H9 (cell line): ENCODE measurements at regions not wholly inside any gene's neighbourhood (a gene's known extent, or its start where the extent isn't known, plus 50 kb on each side); places are given as distances from the start of the nearest gene placed in this dataset.

Experiments used
- DNase-seq: peaks from one replicate; pipeline ENCODE4 v3.0.0-alpha.2; 2017
- H2AFZ ChIP-seq: one replicate; pipeline ENCODE4 v1.6.1; 2013; ENCODE audit warnings: mild to moderate bottlenecking, low read length, control low read depth, moderate library complexity
- H2AK5ac ChIP-seq: 2 replicates; pipeline ENCODE4 v1.6.1; 2013; ENCODE audit warnings: low read length, control low read depth, mixed read lengths; ENCODE audit not compliant: insufficient read length
- H2BK120ac ChIP-seq: one replicate; pipeline ENCODE4 v1.6.1; 2013; ENCODE audit warnings: low read depth, mild to moderate bottlenecking, low read length, control low read depth, inconsistent platforms; ENCODE audit not compliant: poor library complexity, severe bottlenecking
- H2BK12ac ChIP-seq: 2 replicates; pipeline ENCODE4 v1.6.1; 2013; ENCODE audit warnings: low read length, control low read depth, mixed read lengths, low read depth; ENCODE audit not compliant: insufficient read length
- H2BK15ac ChIP-seq: 2 replicates; pipeline ENCODE4 v1.6.1; 2013; ENCODE audit warnings: low read depth, low read length, control low read depth
- H2BK20ac ChIP-seq: one replicate; pipeline ENCODE4 v1.6.1; 2013; ENCODE audit warnings: low read depth, mild to moderate bottlenecking, low read length, control low read depth, inconsistent platforms; ENCODE audit not compliant: poor library complexity, severe bottlenecking
- H2BK5ac ChIP-seq: 2 replicates; pipeline ENCODE4 v1.6.1; 2013; ENCODE audit warnings: low read length, control low read depth, mixed read lengths; ENCODE audit not compliant: insufficient read length
- H3K14ac ChIP-seq: 2 replicates; pipeline ENCODE4 v1.6.1; 2013; ENCODE audit warnings: low read length, control low read depth; ENCODE audit not compliant: insufficient read depth
- H3K18ac ChIP-seq: 2 replicates; pipeline ENCODE4 v1.6.1; 2013; ENCODE audit warnings: low read depth, mild to moderate bottlenecking, mixed read lengths, low read length, control low read depth; ENCODE audit not compliant: insufficient read length
- H3K23ac ChIP-seq: 2 replicates; pipeline ENCODE4 v1.6.1; 2013; ENCODE audit warnings: low read length, control low read depth, mixed read lengths, low read depth; ENCODE audit not compliant: insufficient read length
- H3K23me2 ChIP-seq: 2 replicates; pipeline ENCODE4 v1.6.1; 2013; ENCODE audit warnings: low read depth, mild to moderate bottlenecking, mixed read lengths, low read length, control low read depth; ENCODE audit not compliant: insufficient read length, poor library complexity, severe bottlenecking
- H3K27ac ChIP-seq: 2 replicates; pipeline ENCODE4 v1.5.1; 2013; ENCODE audit warnings: low read length, control low read depth, mixed read lengths, low read depth; ENCODE audit not compliant: insufficient read length
- H3K27me3 ChIP-seq: 2 replicates; pipeline ENCODE4 v1.6.1; 2013; ENCODE audit warnings: low read length, control low read depth, inconsistent platforms; ENCODE audit not compliant: insufficient read depth
- H3K4ac ChIP-seq: 2 replicates; pipeline ENCODE4 v1.6.1; 2013; ENCODE audit warnings: low read depth, mild to moderate bottlenecking, control low read depth, inconsistent platforms, low read length, moderate library complexity
- H3K4me1 ChIP-seq: 2 replicates; pipeline ENCODE4 v1.6.1; 2013; ENCODE audit warnings: low read length, control low read depth, inconsistent platforms; ENCODE audit not compliant: insufficient read depth
- H3K4me2 ChIP-seq: 2 replicates; pipeline ENCODE4 v1.6.1; 2013; ENCODE audit warnings: low read length, control low read depth, mixed read lengths; ENCODE audit not compliant: insufficient read length, insufficient read depth
- H3K56ac ChIP-seq: 2 replicates; pipeline ENCODE4 v1.6.1; 2013; ENCODE audit warnings: low read depth, mild to moderate bottlenecking, mixed read lengths, low read length, control low read depth; ENCODE audit not compliant: insufficient read length
- H3K79me1 ChIP-seq: 2 replicates; pipeline ENCODE4 v1.6.1; 2013; ENCODE audit warnings: low read depth, mild to moderate bottlenecking, moderate library complexity, low read length, control low read depth, inconsistent platforms; ENCODE audit not compliant: insufficient read depth, poor library complexity, severe bottlenecking
- H3K79me2 ChIP-seq: 2 replicates; pipeline ENCODE4 v1.6.1; 2013; ENCODE audit warnings: low read length, control low read depth, inconsistent platforms; ENCODE audit not compliant: insufficient read depth
- H3K9ac ChIP-seq: 2 replicates; pipeline ENCODE4 v1.6.1; 2013; ENCODE audit warnings: low read length, control low read depth, mixed read lengths; ENCODE audit not compliant: insufficient read length; ENCODE audit errors: extremely low read depth
- H3K9me3 ChIP-seq: one replicate; pipeline ENCODE4 v1.6.1; 2013; ENCODE audit warnings: low read depth, low read length, inconsistent platforms; ENCODE audit not compliant: control insufficient read depth
- H3T11ph ChIP-seq: one replicate; pipeline ENCODE4 v1.6.1; 2013; ENCODE audit warnings: mild to moderate bottlenecking, low read length, control low read depth, inconsistent platforms
- H4K20me1 ChIP-seq: one replicate; pipeline ENCODE4 v1.6.1; 2013; ENCODE audit not compliant: control insufficient read depth, insufficient read length, insufficient read depth
- H4K5ac ChIP-seq: 2 replicates; pipeline ENCODE4 v1.6.1; 2013; ENCODE audit warnings: low read depth, mild to moderate bottlenecking, mixed read lengths, low read length, control low read depth; ENCODE audit not compliant: insufficient read length
- H4K8ac ChIP-seq: replicated peaks from 2 replicates; pipeline ENCODE4 v1.6.1; 2013; ENCODE audit warnings: low read length, control low read depth, mixed read lengths, low read depth; ENCODE audit not compliant: insufficient read length
- H4K91ac ChIP-seq: 2 replicates; pipeline ENCODE4 v1.6.1; 2013; ENCODE audit warnings: low read depth, mild to moderate bottlenecking, moderate library complexity, mixed read lengths, low read length, control low read depth; ENCODE audit not compliant: insufficient read length
- H3K27ac Mint-ChIP-seq, 3 experiments: 2 replicates in 2 of 3; 3 replicates in 1 of 3; pipeline ENCODE4 v1.8.0; 2020 to 2021; ENCODE audit warnings: mixed read lengths in 3 of 3, mild to moderate bottlenecking in 1 of 3, moderate library complexity in 1 of 3
- H3K27me3 Mint-ChIP-seq: 2 replicates; pipeline ENCODE4 v1.8.0; 2021; ENCODE audit warnings: low read depth, mild to moderate bottlenecking, moderate library complexity, mixed read lengths
- H3K36me3 Mint-ChIP-seq, 3 experiments: 2 replicates in 2 of 3; 3 replicates in 1 of 3; pipeline ENCODE4 v1.8.0; 2020 to 2021; ENCODE audit warnings: low read depth in 3 of 3, mixed read lengths in 3 of 3; ENCODE audit not compliant: insufficient read depth in 1 of 3
- H3K4me1 Mint-ChIP-seq, 2 experiments: 2 replicates each; pipeline ENCODE4 v1.8.0; 2020; ENCODE audit warnings: mixed read lengths in 2 of 2
- H3K4me3 Mint-ChIP-seq, 2 experiments: 2 replicates in 1 of 2; 3 replicates in 1 of 2; pipeline ENCODE4 v1.8.0; 2020 to 2021; ENCODE audit warnings: mild to moderate bottlenecking in 2 of 2, mixed read lengths in 2 of 2, moderate library complexity in 1 of 2
- H3K9me3 Mint-ChIP-seq, 2 experiments: 2 replicates in 1 of 2; 3 replicates in 1 of 2; pipeline ENCODE4 v1.8.0; 2020; ENCODE audit warnings: mild to moderate bottlenecking in 2 of 2, mixed read lengths in 2 of 2, moderate library complexity in 1 of 2
- WGBS: extraction: QIAGEN DNeasy Blood & Tissue Kit; methylation state at CpG from one replicate; pipeline ENCODE4 v1.1.7; 2013; ENCODE audit warnings: missing lambda C conversion rate, low lambda C conversion rate, mixed read lengths; ENCODE audit not compliant: insufficient read length; ENCODE audit errors: extremely low coverage; 5-methylcytosine and 5-hydroxymethylcytosine counted together
- TF ChIP-seq, protein P1 (sequence below): fragments of 200-600 bp; sonication (generic); conservative IDR thresholded peaks from 3 replicates; pipeline ENCODE4 v1.8.0; 2021; ENCODE audit warnings: antibody characterized with exemption, mild to moderate bottlenecking

DNA sequence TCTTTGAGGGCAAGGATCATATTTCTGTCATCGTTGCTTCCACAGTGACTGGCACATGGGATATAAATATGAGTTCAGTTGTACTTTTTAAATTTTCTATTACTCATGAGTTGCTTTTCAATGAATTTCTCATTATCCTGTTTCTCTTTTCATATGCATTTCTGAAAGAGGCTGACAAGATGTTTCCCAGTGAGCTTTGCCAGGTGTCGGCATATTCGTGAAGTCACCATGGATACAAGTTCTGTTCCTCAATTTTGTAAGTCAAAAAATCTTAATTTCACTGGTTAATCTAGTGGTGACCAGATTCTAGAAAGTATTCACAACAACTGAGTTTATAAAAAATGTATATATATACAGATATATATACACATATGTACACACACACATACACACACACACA is 55.7 kb upstream of the GNAI1 start:
- Histone ChIP-seq H3K23ac (no peak overlapping the region), H2BK20ac (no peak overlapping the region), H3K23me2 (no peaks in the 10 kb centered on the region), H3K4ac (no peak overlapping the region), H3K14ac (no peak overlapping the region), H2BK15ac (no peak overlapping the region), H3K18ac (no peak overlapping the region), H3K9ac (no peak overlapping the region), H4K20me1 (no peaks in the 10 kb centered on the region), H3K4me2 (no peak overlapping the region), H3T11ph (no peak overlapping the region), H3K27me3 (no peaks in the 10 kb centered on the region), H4K91ac (no peak overlapping the region), H3K4me1 (no peaks in the 10 kb centered on the region), H2BK5ac (no peak overlapping the region), H3K27ac (no peak overlapping the region), H3K56ac (no peak overlapping the region), H3K79me1 (no peaks in the 10 kb centered on the region), H2BK120ac (no peak overlapping the region), H3K79me2 (no peaks in the 10 kb centered on the region), H2BK12ac (no peak overlapping the region), H2AFZ (no peak overlapping the region), H2AK5ac (no peak overlapping the region), H4K8ac (no peak overlapping the region), H4K5ac (no peak overlapping the region), H3K9me3 (no peaks in the 10 kb centered on the region)
- DNase-seq, result no peak
- Mint-ChIP-seq H3K4me3 (no peak overlapping the region), H3K9me3 (no peaks in the 10 kb centered on the region), H3K4me1 (peaks cover 3% of the 10 kb centered on the region in 2 experiments; a peak in 2 of 4 replicates), H3K36me3 (no peaks in the 10 kb centered on the region; a peak in 2 of 7 replicates), H3K27ac (no peak overlapping the region), H3K27me3 (no peaks in the 10 kb centered on the region)
- WGBS, result no CpG with 5 or more reads among the region's 3 CpGs
- TF ChIP-seq, protein P1, sequence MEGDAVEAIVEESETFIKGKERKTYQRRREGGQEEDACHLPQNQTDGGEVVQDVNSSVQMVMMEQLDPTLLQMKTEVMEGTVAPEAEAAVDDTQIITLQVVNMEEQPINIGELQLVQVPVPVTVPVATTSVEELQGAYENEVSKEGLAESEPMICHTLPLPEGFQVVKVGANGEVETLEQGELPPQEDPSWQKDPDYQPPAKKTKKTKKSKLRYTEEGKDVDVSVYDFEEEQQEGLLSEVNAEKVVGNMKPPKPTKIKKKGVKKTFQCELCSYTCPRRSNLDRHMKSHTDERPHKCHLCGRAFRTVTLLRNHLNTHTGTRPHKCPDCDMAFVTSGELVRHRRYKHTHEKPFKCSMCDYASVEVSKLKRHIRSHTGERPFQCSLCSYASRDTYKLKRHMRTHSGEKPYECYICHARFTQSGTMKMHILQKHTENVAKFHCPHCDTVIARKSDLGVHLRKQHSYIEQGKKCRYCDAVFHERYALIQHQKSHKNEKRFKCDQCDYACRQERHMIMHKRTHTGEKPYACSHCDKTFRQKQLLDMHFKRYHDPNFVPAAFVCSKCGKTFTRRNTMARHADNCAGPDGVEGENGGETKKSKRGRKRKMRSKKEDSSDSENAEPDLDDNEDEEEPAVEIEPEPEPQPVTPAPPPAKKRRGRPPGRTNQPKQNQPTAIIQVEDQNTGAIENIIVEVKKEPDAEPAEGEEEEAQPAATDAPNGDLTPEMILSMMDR, result no peak
